Osteocyte (in vitro differentiated cells): ENCODE measurements at regions not wholly inside any gene's neighbourhood (a gene's known extent, or its start where the extent isn't known, plus 50 kb on each side); places are given as distances from the start of the nearest gene placed in this dataset.

Experiments
- DNase-seq: peaks from one replicate; pipeline ENCODE4 v3.0.0; 2021; ENCODE audit warnings: mixed read lengths; ENCODE audit not compliant: unreplicated experiment; ENCODE audit errors: extremely low spot score
- H3K27ac Mint-ChIP-seq: one replicate; pipeline ENCODE4 v1.8.0; 2021; ENCODE audit warnings: mild to moderate bottlenecking, mixed read lengths; ENCODE audit not compliant: unreplicated experiment
- H3K27me3 Mint-ChIP-seq: one replicate; pipeline ENCODE4 v1.8.0; 2021; ENCODE audit warnings: mixed read lengths; ENCODE audit not compliant: unreplicated experiment
- H3K36me3 Mint-ChIP-seq: one replicate; pipeline ENCODE4 v1.8.0; 2021; ENCODE audit warnings: mixed read lengths; ENCODE audit not compliant: unreplicated experiment
- H3K4me1 Mint-ChIP-seq: one replicate; pipeline ENCODE4 v1.8.0; 2021; ENCODE audit warnings: mixed read lengths; ENCODE audit not compliant: unreplicated experiment
- H3K4me3 Mint-ChIP-seq: one replicate; pipeline ENCODE4 v1.8.0; 2021; ENCODE audit warnings: mild to moderate bottlenecking, moderate library complexity, mixed read lengths; ENCODE audit not compliant: unreplicated experiment
- H3K9me3 Mint-ChIP-seq: one replicate; pipeline ENCODE4 v1.8.0; 2021; ENCODE audit warnings: mixed read lengths; ENCODE audit not compliant: unreplicated experiment
- TF ChIP-seq, protein P1 (sequence below): fragments of 200-600 bp; sonication (generic); IDR thresholded peaks from 2 replicates; pipeline ENCODE4 v1.5.0; 2021; ENCODE audit warnings: antibody characterized with exemption, mild to moderate bottlenecking, moderate library complexity

DNA sequence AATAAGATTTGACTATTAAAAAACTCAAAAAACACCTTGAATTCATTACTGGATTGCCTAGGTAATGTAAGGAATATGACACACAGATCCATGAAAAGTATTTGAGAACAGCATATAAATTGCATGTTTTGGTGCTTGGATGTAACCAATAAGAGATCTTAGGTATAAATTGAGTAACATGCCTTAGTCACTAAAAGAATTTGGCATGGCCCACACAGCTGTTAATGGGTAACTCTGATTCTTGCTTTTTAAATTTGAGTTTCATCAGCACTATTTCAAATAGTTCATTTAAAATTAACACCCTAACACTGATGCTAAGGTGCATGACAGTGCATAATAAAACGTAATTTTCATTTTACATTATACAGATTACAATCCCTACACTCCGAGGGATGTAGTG is 779.3 kb upstream of the WWC1 start:
- Mint-ChIP-seq H3K4me3 (no peak overlapping the region), H3K4me1 (no peaks in the 10 kb centered on the region), H3K27ac (no peak overlapping the region), H3K27me3 (peaks cover 25% of the 10 kb centered on the region), H3K9me3 (no peaks in the 10 kb centered on the region), H3K36me3 (no peaks in the 10 kb centered on the region)
- no peak for DNase-seq
- TF ChIP-seq, protein P1, sequence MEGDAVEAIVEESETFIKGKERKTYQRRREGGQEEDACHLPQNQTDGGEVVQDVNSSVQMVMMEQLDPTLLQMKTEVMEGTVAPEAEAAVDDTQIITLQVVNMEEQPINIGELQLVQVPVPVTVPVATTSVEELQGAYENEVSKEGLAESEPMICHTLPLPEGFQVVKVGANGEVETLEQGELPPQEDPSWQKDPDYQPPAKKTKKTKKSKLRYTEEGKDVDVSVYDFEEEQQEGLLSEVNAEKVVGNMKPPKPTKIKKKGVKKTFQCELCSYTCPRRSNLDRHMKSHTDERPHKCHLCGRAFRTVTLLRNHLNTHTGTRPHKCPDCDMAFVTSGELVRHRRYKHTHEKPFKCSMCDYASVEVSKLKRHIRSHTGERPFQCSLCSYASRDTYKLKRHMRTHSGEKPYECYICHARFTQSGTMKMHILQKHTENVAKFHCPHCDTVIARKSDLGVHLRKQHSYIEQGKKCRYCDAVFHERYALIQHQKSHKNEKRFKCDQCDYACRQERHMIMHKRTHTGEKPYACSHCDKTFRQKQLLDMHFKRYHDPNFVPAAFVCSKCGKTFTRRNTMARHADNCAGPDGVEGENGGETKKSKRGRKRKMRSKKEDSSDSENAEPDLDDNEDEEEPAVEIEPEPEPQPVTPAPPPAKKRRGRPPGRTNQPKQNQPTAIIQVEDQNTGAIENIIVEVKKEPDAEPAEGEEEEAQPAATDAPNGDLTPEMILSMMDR = no peak

DNA sequence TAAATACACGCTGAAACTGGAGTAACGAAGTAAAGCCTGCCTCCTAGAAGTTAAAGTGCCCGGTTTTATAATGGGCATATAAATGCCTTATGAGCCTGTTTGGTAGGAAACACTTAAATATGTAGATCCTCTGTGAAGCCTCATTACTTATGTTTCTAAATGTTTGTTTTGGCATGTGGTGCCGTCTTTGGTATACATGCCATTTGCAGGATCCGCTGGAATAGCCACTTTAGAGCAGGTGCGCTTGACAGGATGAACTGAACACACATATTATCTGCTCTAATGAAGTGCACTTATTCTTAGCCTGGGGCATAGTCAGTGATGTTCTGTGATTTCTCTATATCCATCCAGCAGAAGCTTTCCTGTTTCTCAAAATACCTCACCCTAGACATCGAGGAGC is 778.1 kb upstream of the WWC1 start:
- H3K9me3 Mint-ChIP-seq = no peaks in the 10 kb centered on the region
- H3K36me3 Mint-ChIP-seq = no peaks in the 10 kb centered on the region
- no peak overlapping the region for H3K4me3 Mint-ChIP-seq
- no peak overlapping the region for H3K27ac Mint-ChIP-seq
- H3K4me1 Mint-ChIP-seq = no peaks in the 10 kb centered on the region
- peaks cover 27% of the 10 kb centered on the region for H3K27me3 Mint-ChIP-seq
- no peak for DNase-seq
- TF ChIP-seq, protein P1 = no peak

DNA sequence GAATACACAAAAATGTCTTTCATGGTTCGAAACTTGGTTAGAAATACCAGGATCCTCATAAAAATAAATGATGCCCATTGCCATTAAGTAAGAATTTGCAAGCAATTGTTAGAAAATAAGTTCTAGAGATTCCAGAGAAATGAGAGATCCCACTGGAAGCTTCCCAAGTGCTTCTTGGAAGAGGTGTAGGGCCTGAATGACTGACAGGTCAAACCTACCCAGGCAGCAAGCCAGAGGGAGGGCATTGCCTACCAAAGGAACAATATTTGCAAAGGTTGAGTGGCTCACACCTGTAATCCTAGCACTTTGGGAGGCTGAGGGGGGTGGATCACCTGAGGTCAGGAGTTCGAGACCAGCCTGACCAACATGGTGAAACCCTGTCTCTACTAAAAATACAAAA is 777.0 kb upstream of the WWC1 start:
- H3K36me3 Mint-ChIP-seq = no peaks in the 10 kb centered on the region
- H3K27ac Mint-ChIP-seq = no peak overlapping the region
- DNase-seq = no peak
- TF ChIP-seq, protein P1 = no peak
- H3K27me3 Mint-ChIP-seq = peaks cover 32% of the 10 kb centered on the region
- H3K4me1 Mint-ChIP-seq = no peaks in the 10 kb centered on the region
- no peak overlapping the region for H3K4me3 Mint-ChIP-seq
- no peaks in the 10 kb centered on the region for H3K9me3 Mint-ChIP-seq

DNA sequence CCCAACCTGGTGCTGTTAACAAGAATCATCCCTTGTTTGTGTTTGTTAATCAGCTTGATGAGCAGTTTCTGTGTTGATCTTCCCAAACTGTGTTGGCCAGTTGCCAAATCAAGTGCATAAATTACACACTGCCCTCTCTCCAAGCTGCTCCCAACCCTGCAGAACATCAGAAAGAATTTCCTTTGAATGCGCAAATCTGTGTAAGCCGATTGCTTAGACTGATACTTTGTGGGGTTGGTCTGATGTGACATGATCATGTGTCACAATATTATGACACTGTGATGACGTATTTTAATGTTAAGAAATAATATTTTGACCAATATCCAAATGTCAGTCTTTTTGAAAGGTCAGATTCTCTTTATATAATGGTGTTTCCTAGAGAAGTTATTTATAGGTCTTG is 766.4 kb upstream of the WWC1 start:
- TF ChIP-seq, protein P1 = no peak
- Mint-ChIP-seq H3K9me3 (no peaks in the 10 kb centered on the region), H3K27me3 (peaks cover 9% of the 10 kb centered on the region), H3K27ac (no peak overlapping the region), H3K4me1 (no peaks in the 10 kb centered on the region), H3K36me3 (no peaks in the 10 kb centered on the region), H3K4me3 (no peak overlapping the region)
- DNase-seq = no peak

DNA sequence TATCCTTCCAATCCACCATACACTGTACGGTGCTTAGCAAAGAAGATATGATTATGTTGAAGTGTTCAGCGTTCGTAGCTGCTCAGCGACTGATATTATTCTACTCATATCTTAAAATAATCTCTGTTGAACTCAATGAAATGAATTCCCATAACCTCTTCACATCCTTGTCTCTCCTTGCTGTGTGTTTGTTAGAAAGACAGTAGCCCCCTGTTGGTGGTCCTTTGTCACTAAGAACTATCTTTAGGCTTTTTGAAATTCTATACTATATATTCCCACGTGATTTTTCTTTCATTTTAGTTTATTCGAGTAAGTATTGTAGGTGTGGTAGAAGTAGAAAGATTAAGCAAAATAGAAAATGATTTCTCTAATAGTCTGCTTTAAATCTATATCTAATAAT is 762.8 kb upstream of the WWC1 start:
- H3K4me3 Mint-ChIP-seq = no peak overlapping the region
- H3K27me3 Mint-ChIP-seq = peaks cover 8% of the 10 kb centered on the region
- no peaks in the 10 kb centered on the region for H3K4me1 Mint-ChIP-seq
- no peaks in the 10 kb centered on the region for H3K9me3 Mint-ChIP-seq
- H3K27ac Mint-ChIP-seq = no peak overlapping the region
- TF ChIP-seq, protein P1 = no peak
- no peaks in the 10 kb centered on the region for H3K36me3 Mint-ChIP-seq
- DNase-seq = no peak
